ENCODE measurements at regions not wholly inside any gene's neighbourhood (a gene's known extent, or its start where the extent isn't known, plus 50 kb on each side); places are given as distances from the start of the nearest gene placed in this dataset.

GRCh38 chr2:2748399-2749205, 417.5 kb upstream of the MYT1L start:
- 80% methylated on average over 13 of the region's 13 CpGs for WGBS (ENCODE audit: low lambda C conversion rate, missing lambda C conversion rate)
- H3K4me2 ChIP-seq, result no peak overlapping the region
- TF ChIP-seq EZH2 (IDR thresholded peaks at IDR 0.05; ENCODE audit: borderline replicate concordance) (no peak), EZH2phosphoT487 (IDR thresholded peaks at IDR 0.05; ENCODE audit: low read depth, severe bottlenecking, unreplicated experiment) (no peak)
- TF ChIP-seq, protein P1, sequence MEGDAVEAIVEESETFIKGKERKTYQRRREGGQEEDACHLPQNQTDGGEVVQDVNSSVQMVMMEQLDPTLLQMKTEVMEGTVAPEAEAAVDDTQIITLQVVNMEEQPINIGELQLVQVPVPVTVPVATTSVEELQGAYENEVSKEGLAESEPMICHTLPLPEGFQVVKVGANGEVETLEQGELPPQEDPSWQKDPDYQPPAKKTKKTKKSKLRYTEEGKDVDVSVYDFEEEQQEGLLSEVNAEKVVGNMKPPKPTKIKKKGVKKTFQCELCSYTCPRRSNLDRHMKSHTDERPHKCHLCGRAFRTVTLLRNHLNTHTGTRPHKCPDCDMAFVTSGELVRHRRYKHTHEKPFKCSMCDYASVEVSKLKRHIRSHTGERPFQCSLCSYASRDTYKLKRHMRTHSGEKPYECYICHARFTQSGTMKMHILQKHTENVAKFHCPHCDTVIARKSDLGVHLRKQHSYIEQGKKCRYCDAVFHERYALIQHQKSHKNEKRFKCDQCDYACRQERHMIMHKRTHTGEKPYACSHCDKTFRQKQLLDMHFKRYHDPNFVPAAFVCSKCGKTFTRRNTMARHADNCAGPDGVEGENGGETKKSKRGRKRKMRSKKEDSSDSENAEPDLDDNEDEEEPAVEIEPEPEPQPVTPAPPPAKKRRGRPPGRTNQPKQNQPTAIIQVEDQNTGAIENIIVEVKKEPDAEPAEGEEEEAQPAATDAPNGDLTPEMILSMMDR (IDR thresholded peaks at IDR 0.05; ENCODE audit: poor library complexity), result no peak

DNA sequence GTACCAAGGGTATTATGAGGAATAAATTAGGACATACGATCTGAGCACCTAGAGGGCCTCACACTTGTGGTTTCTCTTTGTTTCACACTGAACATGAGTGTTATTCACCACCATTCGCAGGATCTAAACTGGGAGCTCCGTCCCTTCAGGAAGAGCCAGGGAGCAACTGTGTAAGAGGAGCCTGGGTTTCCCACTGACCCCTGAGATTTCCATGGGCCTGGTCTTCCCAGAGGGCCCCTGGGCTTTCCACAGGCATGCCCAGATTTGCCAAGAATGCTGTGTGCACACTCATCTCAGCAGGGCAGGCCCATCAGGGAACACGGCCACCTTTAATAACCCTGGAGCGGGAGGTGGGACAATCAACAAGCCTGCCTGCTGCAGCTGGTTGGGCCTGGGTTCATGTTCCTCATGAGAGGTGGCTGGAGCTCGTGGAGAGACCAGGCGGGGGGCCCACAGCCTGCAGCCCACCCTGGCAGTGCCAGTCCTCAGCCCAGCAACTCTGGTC, 416.8 kb upstream of the MYT1L start:
- DNase-seq (ENCODE audit: low spot score), result no peak
- no peaks in the 10 kb centered on the region for H3K9me3 ChIP-seq (ENCODE audit: low read depth)
- no peak overlapping the region for H3K4me2 ChIP-seq
- H2AFZ ChIP-seq, result no peak overlapping the region
- H3K27ac ChIP-seq, result no peak overlapping the region
- WGBS (ENCODE audit: low lambda C conversion rate, missing lambda C conversion rate), result 84% methylated on average over 7 of the region's 7 CpGs
- H3K27me3 ChIP-seq, result no peaks in the 10 kb centered on the region
- no peak for TF ChIP-seq EZH2 (IDR thresholded peaks at IDR 0.05; ENCODE audit: borderline replicate concordance)
- no peak for TF ChIP-seq EZH2phosphoT487 (IDR thresholded peaks at IDR 0.05; ENCODE audit: low read depth, severe bottlenecking, unreplicated experiment)
- TF ChIP-seq, protein P1 (IDR thresholded peaks at IDR 0.05; ENCODE audit: poor library complexity), result no peak
- H3K36me3 ChIP-seq (replicated peaks; ENCODE audit: insufficient read depth, low read depth), result no peaks in the 10 kb centered on the region
- H3K4me3 ChIP-seq, result no peak overlapping the region
- no peaks in the 10 kb centered on the region for H3K9me2 ChIP-seq (replicated peaks; ENCODE audit: insufficient read depth)
- H4K20me1 ChIP-seq (ENCODE audit: insufficient read depth, poor library complexity, severe bottlenecking), result no peaks in the 10 kb centered on the region
- no peaks in the 10 kb centered on the region for H3K4me1 ChIP-seq (ENCODE audit: insufficient read depth)
- no peaks in the 10 kb centered on the region for H3K79me2 ChIP-seq

More at GRCh38 chr2:2748399-2749205, 417.5 kb upstream of the MYT1L start:
- Histone ChIP-seq H3K79me2 (no peaks in the 10 kb centered on the region), H3K4me3 (no peak overlapping the region), H2AFZ (no peak overlapping the region), H4K20me1 (ENCODE audit: insufficient read depth, poor library complexity, severe bottlenecking) (no peaks in the 10 kb centered on the region), H3K27me3 (no peaks in the 10 kb centered on the region), H3K27ac (no peak overlapping the region), H3K4me1 (ENCODE audit: insufficient read depth) (no peaks in the 10 kb centered on the region), H3K36me3 (replicated peaks; ENCODE audit: insufficient read depth, low read depth) (no peaks in the 10 kb centered on the region), H3K9me2 (replicated peaks; ENCODE audit: insufficient read depth) (no peaks in the 10 kb centered on the region), H3K9me3 (ENCODE audit: low read depth) (no peaks in the 10 kb centered on the region)
- DNase-seq (ENCODE audit: low spot score), result no peak

DNA sequence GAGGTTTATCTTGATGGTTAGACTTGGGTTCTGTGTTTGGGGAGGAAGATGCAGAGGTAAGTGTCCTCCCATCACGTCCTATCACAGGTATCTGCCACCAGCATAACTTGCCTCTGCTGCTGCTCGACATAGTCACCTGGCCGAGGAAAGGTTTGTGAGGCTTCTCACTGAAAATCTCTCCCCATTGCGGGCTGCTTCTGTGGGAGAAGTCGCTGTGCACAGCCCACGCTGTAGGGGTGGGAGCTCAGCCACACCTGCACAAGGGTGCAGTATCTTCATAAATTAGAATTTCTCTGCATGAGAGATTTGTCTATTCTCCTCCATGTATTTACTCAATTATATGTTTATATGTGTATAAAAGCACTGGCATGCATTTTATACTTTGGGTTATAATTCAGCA, 415.7 kb upstream of the MYT1L start:
- TF ChIP-seq, protein P1 (IDR thresholded peaks at IDR 0.05; ENCODE audit: poor library complexity), result no peak
- no peak for TF ChIP-seq EZH2 (IDR thresholded peaks at IDR 0.05; ENCODE audit: borderline replicate concordance)
- TF ChIP-seq EZH2phosphoT487 (IDR thresholded peaks at IDR 0.05; ENCODE audit: low read depth, severe bottlenecking, unreplicated experiment), result no peak
- DNase-seq (ENCODE audit: low spot score), result no peak
- H3K27me3 ChIP-seq, result no peaks in the 10 kb centered on the region
- 91% methylated on average over 6 of the region's 6 CpGs for WGBS (ENCODE audit: low lambda C conversion rate, missing lambda C conversion rate)
- H4K20me1 ChIP-seq (ENCODE audit: insufficient read depth, poor library complexity, severe bottlenecking), result no peaks in the 10 kb centered on the region
- H3K27ac ChIP-seq, result no peak overlapping the region
- no peak overlapping the region for H3K4me2 ChIP-seq
- H3K4me1 ChIP-seq (ENCODE audit: insufficient read depth), result no peaks in the 10 kb centered on the region
- H3K36me3 ChIP-seq (replicated peaks; ENCODE audit: insufficient read depth, low read depth), result no peaks in the 10 kb centered on the region
- H2AFZ ChIP-seq, result no peak overlapping the region
- H3K4me3 ChIP-seq, result no peak overlapping the region
- H3K9me3 ChIP-seq (ENCODE audit: low read depth), result no peaks in the 10 kb centered on the region
- no peaks in the 10 kb centered on the region for H3K79me2 ChIP-seq
- no peaks in the 10 kb centered on the region for H3K9me2 ChIP-seq (replicated peaks; ENCODE audit: insufficient read depth)
